Common myeloid progenitor, CD34-positive (primary cell): ENCODE measurements at regions not wholly inside any gene's neighbourhood (a gene's known extent, or its start where the extent isn't known, plus 50 kb on each side); places are given as distances from the start of the nearest gene placed in this dataset.

ENCODE experiments used
- CTCF ChIA-PET: fragments of 350-600 bp; sonication (Branson Sonifier 250); formaldehyde crosslinking; loops from one replicate; lab custom pipeline; 2021; ENCODE audit warnings: antibody characterized with exemption; lab: Charles Lee
- POLR2A ChIA-PET: fragments of 350-600 bp; sonication (Branson Sonifier 250); formaldehyde crosslinking; loops from one replicate; lab custom pipeline; 2021; ENCODE audit warnings: antibody characterized with exemption; lab: Charles Lee
- DNase-seq, 3 donors: peaks; one replicate each; pipeline versions ENCODE4 v3.0.0 to v3.0.0-alpha.2; 2013
- H3K27ac ChIP-seq, 2 experiments: 1 replicate in 1 of 2; 2 replicates in 1 of 2; pipeline ENCODE4 v1.7.0; 2013; ENCODE audit warnings: inconsistent platforms in 2 of 2, low read length in 2 of 2, mild to moderate bottlenecking in 2 of 2, low read depth in 1 of 2, moderate library complexity in 1 of 2; ENCODE audit not compliant: severe bottlenecking in 2 of 2, insufficient read depth in 1 of 2, poor library complexity in 1 of 2
- H3K27me3 ChIP-seq, 5 experiments: replicated peaks in 2 of 5; 1 replicate in 3 of 5; 2 replicates in 2 of 5; pipeline versions ENCODE4 v1.6.1 to v1.7.0; 2013; ENCODE audit warnings: low read length in 4 of 5, mild to moderate bottlenecking in 2 of 5, moderate library complexity in 2 of 5, inconsistent platforms in 1 of 5; ENCODE audit not compliant: insufficient read depth in 5 of 5, control insufficient read depth in 4 of 5
- H3K36me3 ChIP-seq, 4 experiments: 1 replicate in 2 of 4; 2 replicates in 2 of 4; pipeline versions ENCODE4 v1.6.1 to v1.7.0; 2013; ENCODE audit warnings: low read length in 3 of 4, control low read depth in 1 of 4, mild to moderate bottlenecking in 1 of 4; ENCODE audit not compliant: control insufficient read depth in 4 of 4, insufficient read depth in 4 of 4
- H3K4me1 ChIP-seq, 4 experiments: 1 replicate in 3 of 4; 2 replicates in 1 of 4; pipeline versions ENCODE4 v1.6.1 to v1.7.1; 2013; ENCODE audit warnings: low read length in 3 of 4, mild to moderate bottlenecking in 3 of 4, control low read depth in 1 of 4, inconsistent platforms in 1 of 4, moderate library complexity in 1 of 4; ENCODE audit not compliant: control insufficient read depth in 4 of 4, insufficient read depth in 4 of 4; ENCODE audit errors: control extremely low read depth in 1 of 4
- H3K4me3 ChIP-seq, 7 experiments: 1 replicate in 4 of 7; 2 replicates in 3 of 7; pipeline versions ENCODE4 v1.5.1 to v1.7.0; 2013; ENCODE audit warnings: mild to moderate bottlenecking in 7 of 7, low read length in 6 of 7, moderate library complexity in 6 of 7, inconsistent platforms in 2 of 7, low read depth in 2 of 7, control low read depth in 1 of 7; ENCODE audit not compliant: insufficient read depth in 4 of 7, control insufficient read depth in 1 of 7; ENCODE audit errors: extremely low read depth in 1 of 7
- H3K9me3 ChIP-seq, 5 experiments: 1 replicate in 4 of 5; 2 replicates in 1 of 5; pipeline versions ENCODE4 v1.6.1 to v1.7.1; 2013; ENCODE audit warnings: low read length in 4 of 5, mild to moderate bottlenecking in 2 of 5, inconsistent platforms in 1 of 5, low read depth in 1 of 5, moderate library complexity in 1 of 5; ENCODE audit not compliant: control insufficient read depth in 4 of 5, insufficient read depth in 2 of 5; ENCODE audit errors: control extremely low read depth in 1 of 5
- WGBS: methylation state at CpG from one replicate; pipeline ENCODE4 v1.1.5; 2013; ENCODE audit not compliant: insufficient coverage; 5-methylcytosine and 5-hydroxymethylcytosine counted together

GRCh38 chr5:135715267-135716055 lies 119.0 kb upstream of the SLC25A48 start:
- Histone ChIP-seq H3K36me3 (no peaks in the 10 kb centered on the region), H3K9me3 (no peaks in the 10 kb centered on the region), H3K27ac (no peak overlapping the region), H3K4me3 (no peak overlapping the region), H3K27me3 (peaks cover 0 to 8% (median 6%) of the 10 kb centered on the region in 5 experiments), H3K4me1 (peaks cover 0 to 2% (median 0%) of the 10 kb centered on the region in 4 experiments)
- POLR2A ChIA-PET, result no interaction called here
- no peak for DNase-seq
- WGBS, result 96% methylated on average over 4 of the region's 4 CpGs
- CTCF ChIA-PET, result no interaction called here

DNA sequence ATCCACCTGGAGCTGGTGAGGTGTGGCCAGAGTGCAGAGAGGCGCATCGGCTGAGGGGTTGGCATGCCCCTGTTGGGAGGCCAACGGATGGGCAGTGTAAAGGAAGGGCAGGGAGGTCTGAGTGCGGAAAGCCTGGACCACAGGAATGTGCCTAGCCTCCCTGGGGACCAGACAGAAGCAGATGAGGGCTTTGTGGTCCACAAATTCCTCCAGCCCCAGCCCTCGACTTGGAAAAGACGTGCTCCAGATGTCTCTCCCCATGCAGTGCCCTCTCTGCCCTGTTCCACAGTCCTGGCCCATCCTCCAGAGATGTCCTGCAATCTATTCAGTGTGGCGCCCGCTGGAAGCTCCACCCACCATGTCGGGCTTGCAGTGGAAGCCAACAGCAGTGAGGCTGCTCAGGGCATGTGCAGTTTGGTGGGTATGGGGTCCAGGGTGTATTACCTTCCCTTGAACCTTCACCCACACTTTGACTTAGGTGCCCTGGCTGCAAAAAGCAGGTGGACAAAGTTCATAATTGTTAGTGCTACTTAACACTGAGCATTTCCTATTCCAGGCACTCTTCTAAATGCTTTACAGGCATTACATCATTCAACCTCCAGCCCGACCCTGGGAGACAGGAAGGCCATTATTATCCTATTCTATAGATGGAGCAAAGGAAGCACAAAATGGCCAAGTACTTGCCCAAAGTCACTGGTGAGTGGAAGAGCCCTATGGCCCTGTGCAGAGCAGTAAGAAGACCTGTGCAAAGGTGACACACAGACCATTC lies 120.2 kb upstream of the SLC25A48 start:
- Histone ChIP-seq H3K27ac (no peak overlapping the region), H3K4me3 (no peak overlapping the region), H3K36me3 (no peaks in the 10 kb centered on the region), H3K9me3 (no peaks in the 10 kb centered on the region), H3K4me1 (peaks cover 0 to 2% (median 0%) of the 10 kb centered on the region in 4 experiments), H3K27me3 (peaks cover 0 to 8% (median 6%) of the 10 kb centered on the region in 5 experiments)
- DNase-seq, result no peak
- CTCF ChIA-PET, result no interaction called here
- 73% methylated on average over 8 of the region's 10 CpGs for WGBS
- POLR2A ChIA-PET, result no interaction called here

DNA sequence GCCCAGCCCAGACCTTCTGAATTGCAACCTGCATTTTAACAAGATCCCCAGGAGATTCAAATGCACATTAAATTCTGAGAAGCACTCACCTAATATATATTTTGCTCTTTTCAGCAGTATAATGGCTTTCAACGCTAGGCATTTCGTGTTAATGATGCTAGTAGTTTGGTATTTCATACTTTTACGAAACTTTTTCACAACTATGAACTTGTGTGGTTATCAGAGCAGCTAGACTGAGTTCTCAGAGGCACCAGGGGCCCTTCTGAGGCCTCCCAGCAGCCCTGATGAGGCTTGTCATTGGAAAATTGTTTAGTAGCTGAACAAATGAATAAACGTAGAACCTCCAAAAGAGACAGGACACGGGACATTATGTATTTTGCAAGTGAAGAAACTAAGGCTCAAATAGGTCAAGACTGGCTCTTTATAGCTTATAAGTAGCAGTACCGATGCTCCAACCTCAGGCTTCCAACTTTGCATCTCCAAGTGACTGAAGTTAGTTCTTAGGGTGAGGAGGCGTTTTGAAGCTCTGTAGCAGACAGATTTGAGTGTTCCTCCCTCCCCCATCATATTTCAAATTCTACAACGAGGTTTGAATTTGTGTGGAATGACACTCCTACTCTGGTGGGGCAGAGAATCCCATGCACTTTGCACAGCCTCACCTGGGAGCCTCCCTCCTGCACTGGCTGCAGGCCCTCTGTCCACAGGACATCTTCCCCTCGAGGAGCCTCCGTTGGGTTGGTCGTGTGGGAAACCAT lies 121.1 kb upstream of the SLC25A48 start:
- no peaks in the 10 kb centered on the region for H3K4me1 ChIP-seq
- ChIA-PET CTCF (interaction anchor here (0.7 kb wide), 1 partner anchor 151 kb away, joined by 3 read pairs; no protein-coding TSS in a partner anchor), POLR2A (no interaction called here)
- DNase-seq, result no peak
- H3K27ac ChIP-seq, result no peak overlapping the region
- no peaks in the 10 kb centered on the region for H3K36me3 ChIP-seq
- H3K9me3 ChIP-seq, result no peaks in the 10 kb centered on the region
- peaks cover 0 to 10% (median 6%) of the 10 kb centered on the region in 5 experiments for H3K27me3 ChIP-seq
- H3K4me3 ChIP-seq, result no peak overlapping the region
- 88% methylated on average over 6 of the region's 11 CpGs for whole genome bisulfite sequencing

GRCh38 chr5:135711911-135712310 lies 122.6 kb upstream of the SLC25A48 start:
- no peak overlapping the region for H3K4me3 ChIP-seq
- no peak for DNase-seq
- CTCF ChIA-PET, result no interaction called here
- peaks cover 0 to 10% (median 6%) of the 10 kb centered on the region in 5 experiments for H3K27me3 ChIP-seq
- H3K27ac ChIP-seq, result no peak overlapping the region
- POLR2A ChIA-PET, result no interaction called here
- H3K9me3 ChIP-seq, result no peaks in the 10 kb centered on the region
- no peaks in the 10 kb centered on the region for H3K36me3 ChIP-seq
- H3K4me1 ChIP-seq, result no peaks in the 10 kb centered on the region
- 98% methylated on average over 6 of the region's 6 CpGs for WGBS

DNA sequence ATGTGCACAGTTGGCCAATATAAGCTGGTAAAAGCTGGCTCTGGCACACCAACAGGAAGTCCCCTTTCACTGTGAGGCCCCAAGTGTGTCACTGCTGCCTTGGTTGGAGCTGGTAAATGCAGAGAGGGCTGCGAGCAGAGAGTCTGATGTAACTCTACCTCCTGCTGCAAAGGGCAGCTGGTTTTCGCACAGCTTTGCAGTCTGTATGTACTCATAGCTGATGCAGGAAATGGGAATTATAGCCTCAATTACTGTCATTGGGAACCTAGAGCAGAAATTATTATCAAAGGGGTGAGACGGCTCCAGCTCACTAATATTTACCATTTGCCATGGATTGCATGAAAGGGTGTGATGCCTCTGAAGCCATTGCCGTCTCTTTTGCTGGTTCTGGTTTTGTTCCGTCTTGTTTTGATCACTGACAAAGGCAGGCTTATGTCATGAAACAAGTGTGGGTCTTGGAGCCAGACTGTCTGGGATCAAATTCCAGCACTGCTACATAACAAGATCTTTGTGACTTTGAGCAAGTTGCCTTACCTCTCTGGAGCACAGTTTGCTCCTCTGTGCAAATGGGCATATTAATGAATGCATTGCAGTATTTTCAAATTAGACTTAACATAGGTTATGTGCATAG lies 124.3 kb upstream of the SLC25A48 start:
- Histone ChIP-seq H3K4me3 (no peak overlapping the region), H3K36me3 (no peaks in the 10 kb centered on the region), H3K27ac (no peak overlapping the region), H3K9me3 (no peaks in the 10 kb centered on the region), H3K27me3 (peaks cover 0 to 7% (median 6%) of the 10 kb centered on the region in 5 experiments), H3K4me1 (no peaks in the 10 kb centered on the region)
- WGBS, result 95% methylated on average over 5 of the region's 5 CpGs
- POLR2A ChIA-PET, result interaction anchor here (0.7 kb wide), 1 partner anchor 27 kb away, joined by 3 read pairs; no protein-coding TSS in a partner anchor
- no peak for DNase-seq
- CTCF ChIA-PET, result interaction anchor here (1.4 kb wide), 1 partner anchor 19 kb away, joined by 3 read pairs; no protein-coding TSS in a partner anchor

GRCh38 chr5:135709208-135709575 lies 125.3 kb upstream of the SLC25A48 start:
- no peak overlapping the region for H3K4me3 ChIP-seq
- ChIA-PET CTCF (no interaction called here), POLR2A (no interaction called here)
- H3K27me3 ChIP-seq, result peaks cover 0 to 11% (median 6%) of the 10 kb centered on the region in 5 experiments
- DNase-seq, result no peak
- H3K9me3 ChIP-seq, result no peaks in the 10 kb centered on the region
- 80% methylated on average over 2 of the region's 3 CpGs for WGBS
- no peaks in the 10 kb centered on the region for H3K36me3 ChIP-seq
- H3K27ac ChIP-seq, result no peak overlapping the region
- no peaks in the 10 kb centered on the region for H3K4me1 ChIP-seq
